Activated CD4-positive, alpha-beta T cell treated with anti-CD3 and anti-CD28 coated beads, Interleukin-2, amount 10 ng/mL, durations not matched to agents 24 days and 14 days (primary cell): ENCODE measurements at regions not wholly inside any gene's neighbourhood (a gene's known extent, or its start where the extent isn't known, plus 50 kb on each side); places are given as distances from the start of the nearest gene placed in this dataset.

Source experiments
- DNase-seq: peaks from one replicate; pipeline ENCODE4 v3.0.0; 2022
- H3K27ac Mint-ChIP-seq: one replicate; pipeline ENCODE4 v1.8.0; 2022; ENCODE audit warnings: mild to moderate bottlenecking, mixed read lengths
- H3K27me3 Mint-ChIP-seq: one replicate; pipeline ENCODE4 v1.8.0; 2022; ENCODE audit warnings: mixed read lengths
- H3K36me3 Mint-ChIP-seq: one replicate; pipeline ENCODE4 v1.8.0; 2022; ENCODE audit warnings: low read depth, mild to moderate bottlenecking, mixed read lengths
- H3K4me1 Mint-ChIP-seq: one replicate; pipeline ENCODE4 v1.8.0; 2021; ENCODE audit warnings: mixed read lengths
- H3K4me3 Mint-ChIP-seq: one replicate; pipeline ENCODE4 v1.8.0; 2022; ENCODE audit warnings: mild to moderate bottlenecking, moderate library complexity, mixed read lengths
- H3K9me3 Mint-ChIP-seq: one replicate; pipeline ENCODE4 v1.8.0; 2021; ENCODE audit warnings: mixed read lengths
- intact Hi-C: fragments of 100-400 bp; cut with micrococcal nuclease; formaldehyde crosslinking; loops from one replicate; pipeline ENCODE4 v1.15.1; 2023

DNA sequence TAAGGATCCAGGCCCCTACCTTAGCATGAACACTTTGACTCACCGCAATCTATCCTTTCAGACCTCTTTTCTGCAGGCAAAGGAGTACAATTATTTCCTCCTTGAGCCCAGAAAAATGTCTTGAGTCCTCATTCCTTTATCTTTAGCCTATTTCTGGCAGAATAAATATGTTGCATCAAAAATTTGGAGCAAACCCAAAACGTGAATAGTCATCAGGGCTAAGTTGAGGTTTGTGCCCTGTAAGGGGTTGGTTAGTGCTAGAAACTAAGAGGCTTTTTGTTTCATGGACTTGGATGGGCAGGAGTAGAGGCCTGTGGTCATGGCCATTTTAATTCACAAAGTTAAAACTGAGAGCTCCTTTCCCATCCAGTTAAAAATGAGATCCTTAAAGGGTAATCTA lies 460.3 kb downstream of the GBA3 start:
- intact Hi-C loops, result no loop called here
- Mint-ChIP-seq H3K27me3 (no peaks in the 10 kb centered on the region), H3K4me1 (no peaks in the 10 kb centered on the region), H3K27ac (no peak overlapping the region), H3K4me3 (no peak overlapping the region), H3K9me3 (no peaks in the 10 kb centered on the region), H3K36me3 (no peaks in the 10 kb centered on the region)
- DNase-seq, result no peak

DNA sequence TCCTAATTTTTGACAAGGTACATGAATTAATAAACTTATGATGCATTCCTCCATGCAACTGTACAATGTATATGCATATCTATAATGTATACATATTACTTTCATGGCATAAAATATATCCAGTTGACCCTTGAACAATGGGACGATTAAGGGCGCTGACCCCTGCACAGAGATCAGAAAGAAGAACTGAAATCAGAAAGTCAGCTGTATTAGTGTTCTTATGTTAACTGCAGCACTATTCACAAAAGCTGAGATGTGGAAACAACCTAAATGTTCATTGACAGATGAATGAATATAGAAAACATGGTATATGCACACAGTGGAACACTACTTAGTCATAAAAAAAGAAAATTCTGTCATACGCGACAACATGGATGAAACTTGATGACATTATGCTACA lies 457.1 kb downstream of the GBA3 start:
- no peaks in the 10 kb centered on the region for H3K27me3 Mint-ChIP-seq
- H3K27ac Mint-ChIP-seq, result no peak overlapping the region
- no peak for DNase-seq
- H3K4me3 Mint-ChIP-seq, result no peak overlapping the region
- no peaks in the 10 kb centered on the region for H3K4me1 Mint-ChIP-seq
- H3K9me3 Mint-ChIP-seq, result no peaks in the 10 kb centered on the region
- intact Hi-C loops, result no loop called here
- H3K36me3 Mint-ChIP-seq, result no peaks in the 10 kb centered on the region

DNA sequence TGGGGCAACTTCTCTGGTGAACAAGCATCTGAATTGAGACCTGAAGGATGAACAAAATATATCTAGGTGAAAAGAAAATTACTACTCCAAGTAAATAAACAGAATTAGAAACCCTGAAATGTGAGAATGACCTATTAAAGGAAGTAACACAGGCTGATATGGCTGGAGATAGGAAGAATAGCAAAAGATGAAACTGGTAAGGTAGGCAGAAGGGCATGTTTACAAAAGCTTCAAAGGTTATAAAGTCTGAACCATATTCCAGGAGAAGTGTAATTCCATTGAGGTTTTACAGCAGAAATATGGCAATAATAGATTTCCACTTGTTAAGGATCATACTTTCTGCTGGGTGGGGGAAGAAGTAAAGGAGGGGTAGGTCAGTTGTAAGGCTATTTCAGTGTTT lies 452.0 kb downstream of the GBA3 start:
- Mint-ChIP-seq H3K27ac (no peak overlapping the region), H3K36me3 (no peaks in the 10 kb centered on the region), H3K4me1 (no peaks in the 10 kb centered on the region), H3K4me3 (no peak overlapping the region), H3K27me3 (no peaks in the 10 kb centered on the region), H3K9me3 (no peaks in the 10 kb centered on the region)
- intact Hi-C loops, result no loop called here
- DNase-seq, result no peak

DNA sequence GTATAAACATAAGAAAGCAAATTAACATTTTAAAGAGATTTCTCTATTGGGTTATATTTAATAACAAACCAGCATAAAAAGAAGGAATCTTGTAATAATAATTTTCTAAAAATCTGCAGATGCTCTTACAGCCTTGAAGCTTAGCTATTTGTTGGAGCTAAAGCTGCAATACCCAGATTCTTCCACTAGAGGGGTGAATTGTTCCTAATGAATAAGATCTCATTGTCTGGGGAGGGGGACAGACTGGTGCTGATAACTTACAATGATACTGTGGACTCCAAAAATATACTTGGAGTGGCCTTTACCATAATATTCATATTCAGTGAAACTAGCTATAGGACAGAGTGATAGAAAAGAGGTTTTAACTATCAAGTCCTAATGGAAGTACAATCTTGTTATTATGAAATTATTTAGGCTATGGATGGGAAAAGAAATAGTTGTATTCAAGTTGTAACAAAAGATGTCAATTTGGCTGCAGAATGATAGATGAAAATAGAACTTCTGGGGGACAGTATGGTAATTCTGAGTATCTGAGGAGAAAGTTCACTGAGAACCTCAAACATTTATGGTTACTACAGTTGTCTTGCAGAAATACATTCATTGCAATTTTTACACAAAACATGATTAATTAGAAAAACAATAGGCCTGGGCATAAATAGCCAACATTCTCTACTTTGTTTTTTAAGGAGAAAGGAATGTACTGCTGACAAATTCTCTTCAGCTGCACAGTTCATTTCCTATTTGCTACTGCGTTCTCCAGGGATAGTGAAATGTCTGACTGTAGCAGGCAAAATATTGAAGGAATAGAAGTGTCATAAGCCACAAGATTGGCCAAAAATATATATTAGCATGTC lies 443.3 kb downstream of the GBA3 start:
- H3K27me3 Mint-ChIP-seq, result no peaks in the 10 kb centered on the region
- no peak overlapping the region for H3K27ac Mint-ChIP-seq
- H3K4me3 Mint-ChIP-seq, result no peak overlapping the region
- peak; percentile 67 for DNase-seq
- intact Hi-C loops, result loop anchor here (5.0 kb wide), 1 partner anchor 476 kb away; no protein-coding TSS in a partner anchor
- no peaks in the 10 kb centered on the region for H3K9me3 Mint-ChIP-seq
- H3K4me1 Mint-ChIP-seq, result no peaks in the 10 kb centered on the region
- H3K36me3 Mint-ChIP-seq, result no peaks in the 10 kb centered on the region

DNA sequence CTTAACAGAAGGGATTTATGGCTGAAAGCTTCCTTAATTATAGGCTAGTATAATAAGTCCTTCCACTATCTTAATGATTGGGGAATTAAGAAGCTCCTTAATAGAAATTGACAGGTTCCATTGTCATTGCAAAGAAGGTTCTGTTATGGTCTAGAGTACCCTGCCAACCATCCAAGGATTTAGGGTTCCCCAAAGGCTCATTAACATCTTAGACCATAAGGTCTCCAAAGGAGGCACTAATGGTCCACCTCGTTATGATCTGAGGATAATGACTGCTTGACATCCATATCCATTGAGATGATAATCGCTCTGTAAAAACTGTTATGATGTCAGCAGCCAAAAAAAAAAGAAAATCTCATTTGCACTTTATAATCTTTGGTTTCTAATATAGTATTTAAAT lies 441.6 kb downstream of the GBA3 start:
- H3K4me1 Mint-ChIP-seq, result no peaks in the 10 kb centered on the region
- H3K27me3 Mint-ChIP-seq, result no peaks in the 10 kb centered on the region
- DNase-seq, result no peak
- H3K9me3 Mint-ChIP-seq, result no peaks in the 10 kb centered on the region
- no peak overlapping the region for H3K27ac Mint-ChIP-seq
- no peak overlapping the region for H3K4me3 Mint-ChIP-seq
- H3K36me3 Mint-ChIP-seq, result no peaks in the 10 kb centered on the region
- intact Hi-C loops, result no loop called here

DNA sequence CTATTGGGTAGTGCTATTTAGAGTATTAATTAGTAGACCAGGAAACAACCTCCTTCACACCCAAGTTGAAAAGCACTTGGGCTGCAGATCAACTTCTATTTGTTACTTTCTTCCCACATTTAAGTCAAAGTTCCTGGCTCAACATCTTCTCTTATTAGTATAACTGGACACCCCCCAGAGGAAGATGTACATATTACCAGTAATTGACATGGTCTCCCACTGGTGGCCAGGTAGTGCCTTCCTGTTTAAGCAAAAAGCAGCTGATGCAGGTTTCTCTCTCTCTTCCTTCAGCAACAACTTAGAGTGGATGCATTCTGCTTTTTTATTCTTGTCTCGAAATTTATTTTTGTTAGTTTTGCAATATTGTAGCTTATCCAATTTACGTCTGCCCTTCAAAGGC lies 438.1 kb downstream of the GBA3 start:
- intact Hi-C loops, result no loop called here
- Mint-ChIP-seq H3K36me3 (no peaks in the 10 kb centered on the region), H3K4me3 (no peak overlapping the region), H3K27ac (no peak overlapping the region), H3K27me3 (no peaks in the 10 kb centered on the region), H3K4me1 (no peaks in the 10 kb centered on the region), H3K9me3 (no peaks in the 10 kb centered on the region)
- DNase-seq, result no peak

DNA sequence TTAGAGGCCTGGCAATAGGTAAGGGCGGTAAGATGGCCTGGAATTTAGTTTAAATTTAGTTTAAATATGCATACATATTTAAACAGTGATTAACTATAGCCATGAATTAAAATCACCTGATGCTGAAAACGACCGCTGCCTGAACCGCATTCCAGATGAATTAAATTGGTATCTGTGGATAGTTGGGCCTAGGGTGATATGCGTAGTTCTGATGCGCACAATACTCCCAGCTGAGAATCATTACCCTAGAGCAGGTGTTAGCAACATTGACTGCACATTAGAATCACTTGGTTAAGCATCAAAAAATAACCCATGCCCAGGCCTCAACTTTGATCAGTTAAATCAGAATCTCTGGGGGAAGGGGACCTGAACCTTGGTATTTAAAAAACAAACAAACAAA lies 432.4 kb downstream of the GBA3 start:
- intact Hi-C loops, result no loop called here
- no peak overlapping the region for H3K4me3 Mint-ChIP-seq
- no peaks in the 10 kb centered on the region for H3K4me1 Mint-ChIP-seq
- H3K27ac Mint-ChIP-seq, result no peak overlapping the region
- no peaks in the 10 kb centered on the region for H3K36me3 Mint-ChIP-seq
- no peaks in the 10 kb centered on the region for H3K27me3 Mint-ChIP-seq
- DNase-seq, result no peak
- H3K9me3 Mint-ChIP-seq, result no peaks in the 10 kb centered on the region

DNA sequence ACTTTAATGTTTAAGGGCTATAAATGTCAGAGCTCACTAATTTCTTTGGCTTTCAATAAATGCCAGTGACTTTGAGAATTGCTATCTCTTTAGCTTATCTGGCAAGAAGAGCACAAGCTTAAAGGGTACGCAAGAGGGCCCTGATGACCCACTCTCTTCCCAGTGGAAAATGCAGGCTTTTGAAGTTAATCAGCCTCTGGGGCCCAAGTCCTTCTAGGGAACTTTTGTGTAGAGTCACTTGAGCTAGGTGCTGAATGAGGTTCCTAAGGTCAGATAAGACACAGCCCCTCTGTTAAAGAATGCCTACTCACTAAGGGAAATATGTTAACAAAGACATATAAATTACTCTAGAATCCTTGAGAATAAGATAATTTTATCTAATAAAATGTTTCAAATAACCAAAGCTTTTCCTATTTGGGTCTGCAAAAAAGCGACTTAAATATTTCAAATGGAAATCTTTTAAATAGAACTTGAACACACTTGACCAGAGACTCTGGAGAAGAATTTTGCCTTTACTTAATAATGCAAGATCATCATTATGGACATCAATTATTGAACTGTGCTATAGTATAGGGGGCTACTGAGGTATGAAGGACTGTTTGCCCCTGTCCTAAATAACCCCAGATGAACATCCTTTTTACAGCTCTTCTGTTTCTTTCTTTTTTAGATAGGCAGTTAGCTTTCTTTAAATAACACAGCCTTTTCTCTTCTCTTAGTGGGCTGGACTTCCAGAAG lies 430.1 kb downstream of the GBA3 start:
- DNase-seq, result no peak
- H3K27ac Mint-ChIP-seq, result no peak overlapping the region
- H3K4me3 Mint-ChIP-seq, result no peak overlapping the region
- H3K36me3 Mint-ChIP-seq, result no peaks in the 10 kb centered on the region
- H3K4me1 Mint-ChIP-seq, result no peaks in the 10 kb centered on the region
- H3K27me3 Mint-ChIP-seq, result no peaks in the 10 kb centered on the region
- no peaks in the 10 kb centered on the region for H3K9me3 Mint-ChIP-seq
- intact Hi-C loops, result no loop called here

DNA sequence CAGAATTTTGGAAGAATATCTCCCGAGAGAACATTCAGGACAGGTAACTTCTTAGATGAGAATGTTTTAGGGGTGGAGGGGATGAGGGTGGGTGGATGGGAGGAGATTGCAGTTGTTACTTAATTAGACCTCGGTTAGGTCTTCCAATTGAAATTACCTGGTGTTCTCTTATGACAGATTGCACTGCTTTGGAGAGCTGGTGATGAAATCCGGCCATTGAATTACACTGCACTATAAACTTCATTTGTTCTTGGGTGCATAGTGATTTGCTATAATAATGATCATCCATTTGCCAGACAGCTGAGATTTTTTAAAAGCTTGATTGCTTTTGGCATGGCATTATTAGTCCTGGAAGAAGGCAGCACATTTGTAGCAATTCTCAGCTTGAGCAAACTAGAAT lies 427.6 kb downstream of the GBA3 start:
- DNase-seq, result no peak
- no peak overlapping the region for H3K27ac Mint-ChIP-seq
- H3K4me3 Mint-ChIP-seq, result no peak overlapping the region
- H3K27me3 Mint-ChIP-seq, result no peaks in the 10 kb centered on the region
- no peaks in the 10 kb centered on the region for H3K9me3 Mint-ChIP-seq
- H3K4me1 Mint-ChIP-seq, result no peaks in the 10 kb centered on the region
- H3K36me3 Mint-ChIP-seq, result no peaks in the 10 kb centered on the region
- intact Hi-C loops, result no loop called here

DNA sequence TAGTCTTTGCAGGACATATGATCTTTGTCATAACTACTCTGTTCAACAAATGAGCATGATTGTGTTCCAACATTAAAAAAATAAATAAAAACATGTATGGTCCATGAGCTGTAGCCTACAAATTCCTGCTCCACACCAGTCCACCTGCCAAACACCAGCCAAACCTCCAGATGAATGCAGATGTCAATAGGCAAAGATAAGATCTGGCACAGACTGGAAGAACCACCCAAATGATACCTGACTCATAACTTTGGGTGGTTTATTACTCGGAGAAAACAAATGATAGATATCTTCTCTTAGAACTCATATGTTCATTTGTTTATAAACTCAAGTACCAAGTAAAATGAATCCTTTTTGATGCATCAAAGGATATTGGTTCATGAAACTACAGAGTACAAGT lies 425.1 kb downstream of the GBA3 start:
- intact Hi-C loops, result no loop called here
- H3K36me3 Mint-ChIP-seq, result no peaks in the 10 kb centered on the region
- no peaks in the 10 kb centered on the region for H3K9me3 Mint-ChIP-seq
- H3K4me3 Mint-ChIP-seq, result no peak overlapping the region
- no peaks in the 10 kb centered on the region for H3K27me3 Mint-ChIP-seq
- peak; percentile 14 for DNase-seq
- no peaks in the 10 kb centered on the region for H3K4me1 Mint-ChIP-seq
- no peak overlapping the region for H3K27ac Mint-ChIP-seq

DNA sequence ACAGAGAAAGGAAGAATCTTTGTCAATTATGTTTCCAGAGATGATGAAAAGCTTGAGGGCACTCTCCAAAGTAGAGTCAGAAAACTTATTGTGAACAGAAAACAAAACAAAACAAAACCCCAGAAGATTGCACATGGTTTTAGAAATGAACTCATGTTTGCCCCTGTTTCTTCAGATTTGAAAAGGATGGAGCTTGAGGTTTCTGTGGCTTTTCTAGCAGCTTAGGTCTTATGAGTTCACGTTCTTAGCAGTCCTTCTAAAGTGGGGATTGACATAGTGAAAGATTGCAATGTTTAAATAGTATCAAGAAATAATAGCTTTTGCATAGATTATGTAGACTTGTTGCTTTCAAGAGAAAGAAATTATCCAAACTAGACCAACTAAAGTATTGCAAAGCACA lies 421.8 kb downstream of the GBA3 start:
- Mint-ChIP-seq H3K4me1 (no peaks in the 10 kb centered on the region), H3K27me3 (no peaks in the 10 kb centered on the region), H3K9me3 (no peaks in the 10 kb centered on the region), H3K36me3 (no peaks in the 10 kb centered on the region), H3K4me3 (no peak overlapping the region), H3K27ac (no peak overlapping the region)
- DNase-seq, result peak; percentile 14
- intact Hi-C loops, result no loop called here

DNA sequence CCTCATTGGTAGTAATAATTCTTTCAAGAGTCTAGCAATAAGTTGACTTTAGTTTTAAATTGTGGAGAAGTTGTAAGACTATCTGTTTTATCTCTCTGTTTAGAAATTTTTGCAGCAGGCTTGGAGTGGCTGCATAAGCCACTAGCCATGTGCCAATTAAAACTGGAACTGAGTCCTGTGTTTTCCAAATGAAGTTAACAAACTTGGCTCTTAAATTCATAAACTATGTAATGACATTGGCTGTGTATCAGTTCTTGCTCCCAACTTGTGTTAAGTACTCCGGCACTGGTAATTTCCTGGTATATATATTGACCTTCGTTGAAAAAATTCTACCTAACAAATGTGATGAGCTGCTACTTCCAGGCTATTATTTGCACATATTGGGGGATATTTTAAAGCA lies 420.4 kb downstream of the GBA3 start:
- peak; percentile 6 for DNase-seq
- Mint-ChIP-seq H3K4me3 (no peak overlapping the region), H3K27me3 (no peaks in the 10 kb centered on the region), H3K27ac (no peak overlapping the region), H3K4me1 (no peaks in the 10 kb centered on the region), H3K9me3 (no peaks in the 10 kb centered on the region), H3K36me3 (no peaks in the 10 kb centered on the region)
- intact Hi-C loops, result no loop called here

DNA sequence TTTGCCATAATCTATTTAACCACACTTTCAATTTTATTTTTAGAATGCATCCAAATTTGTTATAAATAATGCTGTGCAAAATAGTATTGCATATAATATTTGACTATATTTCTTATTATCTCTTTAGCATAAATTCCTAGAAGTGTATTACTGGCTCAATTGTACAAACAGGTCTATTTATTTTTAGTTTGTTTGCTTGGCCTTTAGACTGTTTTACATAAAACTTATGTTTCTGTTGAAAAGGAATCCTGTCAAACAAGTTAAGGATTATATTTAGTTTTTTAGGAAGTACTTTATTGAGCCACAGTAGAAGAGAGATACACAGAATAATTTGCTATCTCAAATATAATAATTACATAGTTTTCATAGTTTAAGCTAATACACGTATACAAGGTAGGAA lies 413.8 kb downstream of the GBA3 start:
- H3K27me3 Mint-ChIP-seq, result no peaks in the 10 kb centered on the region
- DNase-seq, result no peak
- no peaks in the 10 kb centered on the region for H3K36me3 Mint-ChIP-seq
- H3K9me3 Mint-ChIP-seq, result no peaks in the 10 kb centered on the region
- H3K27ac Mint-ChIP-seq, result no peak overlapping the region
- intact Hi-C loops, result no loop called here
- no peaks in the 10 kb centered on the region for H3K4me1 Mint-ChIP-seq
- no peak overlapping the region for H3K4me3 Mint-ChIP-seq

DNA sequence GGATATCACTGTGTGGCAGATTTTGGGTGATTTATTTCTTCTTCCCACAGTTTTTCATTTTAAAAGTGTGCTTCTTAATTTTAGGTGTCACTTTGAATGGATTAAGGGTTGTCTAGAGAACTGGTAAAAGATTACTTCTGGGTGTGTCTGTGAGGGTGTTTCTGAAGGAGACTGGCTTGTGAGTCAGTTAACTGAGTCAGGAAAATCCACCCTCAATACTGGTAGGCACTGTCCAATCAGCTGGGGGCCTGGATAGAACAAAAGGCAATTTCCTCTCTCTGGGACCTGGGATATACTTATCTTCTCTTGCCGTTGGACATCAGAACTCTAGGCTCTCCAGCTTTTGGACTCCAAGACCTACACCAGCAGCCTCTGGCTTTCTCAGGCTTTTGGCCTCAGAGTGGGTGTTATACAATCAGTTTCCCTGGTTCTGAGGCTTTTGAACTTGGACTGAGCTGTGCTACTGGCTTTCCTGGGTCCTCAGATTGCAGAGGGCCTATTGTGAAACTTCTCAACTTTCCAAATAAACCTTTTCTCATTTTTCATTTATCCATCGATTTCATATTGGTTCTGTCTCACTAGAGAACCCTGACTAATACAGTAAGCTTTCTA lies 413.1 kb downstream of the GBA3 start:
- no peaks in the 10 kb centered on the region for H3K4me1 Mint-ChIP-seq
- no peaks in the 10 kb centered on the region for H3K36me3 Mint-ChIP-seq
- H3K4me3 Mint-ChIP-seq, result no peak overlapping the region
- intact Hi-C loops, result no loop called here
- H3K27me3 Mint-ChIP-seq, result no peaks in the 10 kb centered on the region
- no peaks in the 10 kb centered on the region for H3K9me3 Mint-ChIP-seq
- DNase-seq, result peak; percentile 5
- H3K27ac Mint-ChIP-seq, result no peak overlapping the region
